Breast epithelium (tissue), 3 donors: ENCODE measurements at regions not wholly inside any gene's neighbourhood (a gene's known extent, or its start where the extent isn't known, plus 50 kb on each side); places are given as distances from the start of the nearest gene placed in this dataset.

Source experiments
- POLR2A ChIP-seq: fragments of 450-650 bp; IDR thresholded peaks from one replicate; pipeline ENCODE4 v1.6.1; 2016; ENCODE audit warnings: antibody characterized with exemption, mild to moderate bottlenecking, moderate library complexity
- POLR2AphosphoS5 ChIP-seq, 3 donors: sonication (generic); formaldehyde crosslinking; IDR thresholded peaks; one replicate each; pipeline ENCODE4 v1.6.1; 2017; ENCODE audit warnings: antibody characterized with exemption in 3 of 3
- TF ChIP-seq, protein P1 (sequence below), 3 donors: fragments of 450-650 bp; IDR thresholded peaks; one replicate each; pipeline ENCODE4 v1.5.1; 2016 to 2017; ENCODE audit warnings: antibody characterized with exemption in 3 of 3, mild to moderate bottlenecking in 3 of 3, moderate library complexity in 3 of 3

GRCh38 chr12:92544322-92544721 lies 158.5 kb upstream of the PLEKHG7 start:
- TF ChIP-seq, protein P1, sequence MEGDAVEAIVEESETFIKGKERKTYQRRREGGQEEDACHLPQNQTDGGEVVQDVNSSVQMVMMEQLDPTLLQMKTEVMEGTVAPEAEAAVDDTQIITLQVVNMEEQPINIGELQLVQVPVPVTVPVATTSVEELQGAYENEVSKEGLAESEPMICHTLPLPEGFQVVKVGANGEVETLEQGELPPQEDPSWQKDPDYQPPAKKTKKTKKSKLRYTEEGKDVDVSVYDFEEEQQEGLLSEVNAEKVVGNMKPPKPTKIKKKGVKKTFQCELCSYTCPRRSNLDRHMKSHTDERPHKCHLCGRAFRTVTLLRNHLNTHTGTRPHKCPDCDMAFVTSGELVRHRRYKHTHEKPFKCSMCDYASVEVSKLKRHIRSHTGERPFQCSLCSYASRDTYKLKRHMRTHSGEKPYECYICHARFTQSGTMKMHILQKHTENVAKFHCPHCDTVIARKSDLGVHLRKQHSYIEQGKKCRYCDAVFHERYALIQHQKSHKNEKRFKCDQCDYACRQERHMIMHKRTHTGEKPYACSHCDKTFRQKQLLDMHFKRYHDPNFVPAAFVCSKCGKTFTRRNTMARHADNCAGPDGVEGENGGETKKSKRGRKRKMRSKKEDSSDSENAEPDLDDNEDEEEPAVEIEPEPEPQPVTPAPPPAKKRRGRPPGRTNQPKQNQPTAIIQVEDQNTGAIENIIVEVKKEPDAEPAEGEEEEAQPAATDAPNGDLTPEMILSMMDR (IDR thresholded peaks at IDR 0.05): no peak
- TF ChIP-seq POLR2AphosphoS5 (IDR thresholded peaks at IDR 0.05) (no peak), POLR2A (no peak)
